ENCODE measurements at regions not wholly inside any gene's neighbourhood (a gene's known extent, or its start where the extent isn't known, plus 50 kb on each side); places are given as distances from the start of the nearest gene placed in this dataset.
"Not testable (repeated sequence)": the region's sequence is repeated elsewhere in the genome, so short reads cannot be mapped to it uniquely, and the experiment has no call there.

- not testable (repeated sequence) for DNase-seq
Observed at GRCh38 chr16:29217104-29217751, 189.3 kb downstream of the NPIPB11 start.

GRCh38 chr16:29213770-29214169 lies 192.7 kb downstream of the NPIPB11 start:
- not testable (repeated sequence) for DNase-seq

- not testable (repeated sequence) for DNase-seq
Observed at GRCh38 chr16:29213251-29213650, 193.3 kb downstream of the NPIPB11 start.

DNA sequence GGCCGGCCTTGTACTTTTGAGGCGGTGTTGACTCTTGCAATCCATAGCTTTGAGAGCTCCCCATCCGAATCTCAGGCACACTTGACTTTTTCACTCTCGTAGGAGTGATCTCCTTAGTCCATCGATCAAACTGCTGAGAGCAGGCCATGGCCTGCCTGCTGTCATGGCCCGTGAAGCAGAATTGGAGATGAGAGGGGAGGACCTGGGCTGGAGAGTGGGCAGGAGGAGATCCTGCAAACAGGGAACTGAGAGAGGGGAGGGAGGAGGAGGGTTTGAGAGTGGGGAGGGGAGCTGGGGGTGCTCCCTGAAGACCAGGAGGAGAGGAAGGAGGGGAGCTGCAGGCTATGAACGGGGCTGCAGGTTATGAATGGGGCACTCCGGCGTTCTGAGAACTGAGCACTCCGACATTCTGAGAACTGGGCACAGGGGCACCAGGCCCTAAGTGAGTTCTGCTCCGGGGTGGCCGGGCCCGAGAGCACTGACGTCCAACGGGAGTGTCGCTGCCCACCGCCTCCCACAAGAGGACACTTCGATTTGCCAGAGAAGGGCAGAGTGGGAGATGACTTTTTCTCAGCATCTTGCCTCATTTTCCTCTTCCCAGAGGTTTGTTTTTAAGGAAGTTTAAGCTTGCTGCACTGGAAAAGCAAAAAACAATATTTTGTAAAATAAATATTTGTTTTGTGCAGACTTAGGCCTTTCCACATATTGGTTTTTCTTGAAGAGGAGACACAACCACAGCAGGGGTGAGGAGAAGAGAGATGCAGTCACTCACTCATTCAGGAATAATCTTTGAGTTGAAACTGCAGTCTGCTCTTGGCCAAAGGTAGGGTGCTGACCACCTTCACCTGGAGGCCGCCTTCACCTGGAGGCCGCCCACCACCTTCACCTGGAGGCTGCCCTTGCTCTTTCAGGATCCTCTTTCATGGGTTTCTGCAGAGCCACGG lies 194.2 kb downstream of the NPIPB11 start:
- DNase-seq = not testable (repeated sequence)

- DNase-seq = not testable (repeated sequence)
Observed at GRCh38 chr16:29211456-29211855, 195.1 kb downstream of the NPIPB11 start.

DNA sequence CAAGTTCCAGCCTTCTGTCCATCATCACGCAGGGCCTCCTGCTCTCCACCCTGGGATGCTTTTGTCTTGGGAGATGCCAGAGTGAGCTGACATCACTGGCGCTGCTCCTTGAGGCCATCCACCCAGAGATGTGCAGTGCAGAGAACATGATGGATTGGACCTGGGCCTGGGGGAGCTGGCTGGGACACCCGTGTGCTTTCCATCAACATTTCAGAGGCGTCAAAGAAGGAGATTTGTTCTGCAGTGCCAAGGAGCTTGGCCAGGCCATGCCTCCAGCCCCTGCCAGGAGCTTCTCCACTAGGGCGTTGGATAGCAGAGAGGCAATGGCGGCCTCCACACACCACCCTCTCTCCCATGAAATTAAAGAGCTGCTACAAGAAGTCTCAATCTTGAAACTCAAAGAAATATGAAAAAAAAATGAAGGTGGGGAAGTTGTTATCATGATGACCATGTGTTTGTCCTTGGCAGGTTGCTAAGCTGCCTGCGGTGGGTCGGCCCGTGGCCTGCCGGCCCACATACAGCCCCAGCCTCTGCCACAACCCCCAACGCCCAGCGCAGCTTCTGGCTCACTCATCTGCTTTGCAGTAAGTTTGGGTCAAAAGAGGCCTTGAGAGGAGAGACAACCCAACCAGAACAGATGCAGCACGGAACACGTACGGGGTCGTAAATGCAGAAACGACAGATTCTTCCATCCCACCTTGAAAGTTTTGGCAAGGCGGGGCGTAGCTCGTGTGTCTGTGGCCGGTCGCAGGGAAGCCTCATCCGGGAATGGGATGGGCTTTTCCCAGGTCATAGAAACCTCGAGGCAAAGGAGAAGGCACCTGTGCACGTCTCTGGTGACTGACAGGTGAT lies 196.0 kb downstream of the NPIPB11 start:
- not testable (repeated sequence) for DNase-seq

DNA sequence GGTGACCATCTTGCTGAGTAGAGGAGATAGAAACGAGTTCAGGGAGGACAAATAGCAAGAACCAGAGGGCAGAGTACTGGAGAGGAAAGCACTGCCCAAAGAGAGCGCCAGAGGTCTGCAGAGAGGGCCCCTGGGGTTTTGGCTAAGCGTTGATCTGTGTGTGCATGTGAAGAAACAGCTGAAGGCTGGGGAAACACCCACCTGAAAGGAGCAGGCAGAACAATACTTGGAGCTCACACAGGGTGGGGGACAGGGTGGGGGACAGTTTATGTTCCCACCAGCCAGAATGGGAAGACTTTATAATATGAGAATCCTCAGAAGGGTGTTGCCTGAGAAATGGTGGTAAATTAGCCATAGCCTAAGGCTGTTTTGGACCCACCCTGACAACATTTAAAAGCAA lies 200.4 kb downstream of the NPIPB11 start:
- DNase-seq = not testable (repeated sequence)

DNA sequence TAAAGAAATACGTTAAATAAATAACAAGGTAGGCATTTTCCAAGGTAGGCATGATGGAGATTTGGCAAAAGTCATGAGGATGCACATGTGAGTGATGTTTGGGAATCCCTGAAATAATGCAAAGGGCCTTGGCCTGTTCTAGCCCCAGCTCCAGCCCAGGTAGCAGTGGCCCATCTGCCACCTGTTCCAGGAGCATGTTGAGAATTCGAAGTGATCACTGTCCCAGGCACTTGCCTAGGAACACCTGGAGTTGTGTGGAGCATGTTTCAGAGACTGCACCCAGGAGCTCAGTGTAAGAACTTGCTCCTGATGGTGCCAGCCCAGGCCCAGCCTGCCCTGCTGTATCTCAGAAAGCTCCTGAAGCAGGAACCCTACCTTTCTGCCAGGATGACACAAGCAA lies 201.4 kb downstream of the NPIPB11 start:
- DNase-seq = not testable (repeated sequence)

GRCh38 chr16:29204806-29205135 lies 201.7 kb downstream of the NPIPB11 start:
- DNase-seq = no peak

DNA sequence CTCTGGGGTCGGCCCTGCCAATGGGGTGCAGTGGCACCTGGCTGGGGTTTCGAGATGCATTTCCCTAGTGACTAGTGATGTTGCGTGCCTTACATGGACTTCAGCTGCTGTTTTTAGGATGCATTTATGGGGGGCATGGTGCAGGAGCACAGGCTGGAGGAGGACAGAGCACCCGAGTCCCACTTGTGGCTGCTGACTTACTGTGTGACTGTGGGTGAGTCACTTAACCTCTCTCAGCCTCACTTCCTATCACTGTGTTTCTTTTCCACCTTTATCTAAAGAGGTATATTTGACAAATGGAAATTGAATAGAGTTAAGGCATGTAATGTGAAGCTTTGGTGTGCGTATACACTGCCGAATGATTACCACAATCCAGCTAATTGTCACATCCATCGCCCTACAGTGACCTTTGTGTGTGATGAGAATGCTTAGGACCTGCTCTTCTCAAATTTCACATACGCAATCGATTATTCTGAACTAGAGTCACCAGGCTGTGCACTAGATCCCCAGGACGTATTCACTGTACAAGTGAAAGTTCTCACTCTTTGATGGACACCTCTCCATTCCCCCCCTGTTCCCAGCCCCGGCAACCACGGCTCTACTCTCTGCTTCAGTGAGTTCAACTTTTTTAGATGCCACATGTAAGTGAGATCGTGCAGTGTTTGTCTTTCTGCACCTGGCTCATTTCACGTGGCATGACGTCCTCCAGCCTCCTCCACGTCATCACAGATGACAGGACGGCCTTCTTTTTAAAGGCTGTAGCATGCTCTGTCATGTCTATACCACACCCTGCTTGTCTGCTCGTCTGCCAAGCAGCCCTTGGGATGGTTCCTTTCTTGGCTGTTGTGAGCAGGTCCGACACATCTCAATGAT lies 202.3 kb downstream of the NPIPB11 start:
- not testable (repeated sequence) for DNase-seq

GRCh38 chr16:29203046-29203932 lies 203.2 kb downstream of the NPIPB11 start:
- not testable (repeated sequence) for DNase-seq

DNA sequence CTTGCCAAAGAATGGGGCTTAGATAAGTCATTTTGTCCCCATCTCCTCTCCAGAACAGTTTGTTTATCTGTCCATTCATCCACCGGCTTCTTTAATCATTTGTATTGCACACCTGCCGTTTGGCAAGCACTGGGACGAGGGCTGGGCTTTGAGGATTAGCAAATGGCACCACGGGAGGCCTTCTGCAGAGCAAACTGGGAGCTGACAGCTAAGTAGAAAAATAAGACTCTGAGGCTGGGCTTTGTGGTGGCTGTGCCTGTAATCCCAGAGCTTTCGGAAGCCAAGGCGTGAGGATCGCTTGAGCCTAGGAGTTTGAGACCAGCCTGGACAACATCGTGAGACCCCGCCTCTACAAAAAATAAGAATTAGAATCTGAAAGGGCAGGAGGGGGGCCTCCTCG lies 203.9 kb downstream of the NPIPB11 start:
- not testable (repeated sequence) for DNase-seq

- not testable (repeated sequence) for DNase-seq
Observed at GRCh38 chr16:29202025-29202632, 204.4 kb downstream of the NPIPB11 start.

DNA sequence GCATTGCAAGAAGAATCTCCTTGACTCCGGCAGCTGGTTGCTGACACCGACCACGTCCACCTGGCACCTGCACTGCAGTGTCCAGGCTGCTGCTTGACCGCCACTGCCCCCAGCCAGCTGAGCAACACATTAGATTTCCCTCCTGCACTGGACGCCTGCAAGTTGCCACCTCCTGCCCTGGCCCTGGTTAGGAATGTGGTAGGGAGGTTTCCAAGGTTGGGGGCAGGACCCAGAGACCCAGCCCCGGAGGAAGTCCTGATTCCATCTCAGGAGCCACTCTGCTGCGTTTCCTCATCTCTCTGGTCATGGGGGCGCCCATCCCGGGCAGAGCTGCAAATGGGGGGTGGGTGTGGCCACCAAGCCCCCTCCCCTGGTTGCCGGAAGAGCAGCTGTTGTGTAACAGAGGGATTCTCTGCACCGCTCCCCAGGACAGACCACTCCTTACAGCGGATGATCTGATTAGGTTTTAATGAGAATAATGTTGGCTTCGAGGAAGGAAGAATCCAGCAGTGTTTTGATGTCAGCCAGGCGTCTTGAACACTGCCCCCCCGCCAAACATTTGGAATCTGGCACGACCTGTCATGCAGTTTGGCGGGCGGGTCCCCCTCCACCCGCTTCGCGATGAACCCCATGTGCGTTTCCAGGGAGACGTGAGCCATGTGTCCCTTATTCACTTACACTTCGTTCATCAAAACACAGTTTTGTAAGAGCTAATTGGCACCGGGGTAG lies 205.1 kb downstream of the NPIPB11 start:
- DNase-seq = not testable (repeated sequence)

DNA sequence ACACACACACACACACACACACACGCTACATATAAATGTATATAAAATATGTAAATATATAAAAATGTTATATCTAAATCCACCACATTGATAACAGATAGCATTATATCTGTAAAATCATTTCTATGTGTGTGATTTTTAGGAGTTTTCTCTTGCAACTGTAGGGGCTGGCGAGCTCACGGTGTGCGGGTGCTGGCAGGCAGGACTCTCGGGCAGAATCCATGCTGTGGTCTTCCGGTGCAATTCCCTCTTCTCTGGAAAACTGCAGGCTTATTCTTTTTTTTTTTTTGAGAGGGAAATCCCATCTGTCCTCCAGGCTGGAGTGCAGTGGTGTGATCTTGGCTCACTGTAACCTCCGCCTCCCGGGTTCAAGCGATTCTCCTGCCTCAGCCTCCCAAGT lies 205.8 kb downstream of the NPIPB11 start:
- not testable (repeated sequence) for DNase-seq

GRCh38 chr16:29200135-29200601 lies 206.3 kb downstream of the NPIPB11 start:
- DNase-seq = not testable (repeated sequence)

GRCh38 chr16:29199626-29200025 lies 206.9 kb downstream of the NPIPB11 start:
- DNase-seq = not testable (repeated sequence)

- DNase-seq = no peak
Observed at GRCh38 chr16:29198731-29199521, 207.6 kb downstream of the NPIPB11 start.

DNA sequence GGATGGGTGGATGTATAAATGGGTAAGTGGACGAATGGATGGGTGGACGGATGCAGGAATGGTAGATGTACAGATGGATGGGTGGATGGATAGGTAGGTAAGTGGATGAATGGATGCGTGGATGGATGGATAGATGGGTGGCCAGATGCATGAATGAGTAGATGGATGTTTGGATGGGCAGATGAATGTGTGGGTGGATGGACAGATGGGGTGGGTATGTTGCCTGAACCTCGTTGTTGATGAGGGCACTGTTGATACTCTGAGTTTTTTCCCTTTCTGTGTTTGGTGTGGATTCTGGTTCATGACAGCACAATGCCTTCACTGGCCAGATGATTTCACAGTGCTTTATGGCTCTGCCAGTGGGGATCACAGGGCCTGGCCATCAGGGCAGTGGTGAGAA lies 208.3 kb downstream of the NPIPB11 start:
- no peak for DNase-seq
